CD1c-positive myeloid dendritic cell (primary cell): ENCODE measurements at regions not wholly inside any gene's neighbourhood (a gene's known extent, or its start where the extent isn't known, plus 50 kb on each side); places are given as distances from the start of the nearest gene placed in this dataset.
"Not testable (repeated sequence)": the region's sequence is repeated elsewhere in the genome, so short reads cannot be mapped to it uniquely, and the experiment has no call there.

Source experiments
- DNase-seq: peaks from one replicate; pipeline ENCODE4 v3.0.0-alpha.2; 2016; ENCODE audit errors: extremely low spot score

- no peak for DNase-seq
Observed at GRCh38 chr12:78338054-78338785, 507.5 kb downstream of the NAV3 start.

- DNase-seq = no peak
Observed at GRCh38 chr12:78340406-78340805, 509.7 kb downstream of the NAV3 start.

GRCh38 chr12:78343657-78344056 is 513.0 kb downstream of the NAV3 start:
- no peak for DNase-seq

DNA sequence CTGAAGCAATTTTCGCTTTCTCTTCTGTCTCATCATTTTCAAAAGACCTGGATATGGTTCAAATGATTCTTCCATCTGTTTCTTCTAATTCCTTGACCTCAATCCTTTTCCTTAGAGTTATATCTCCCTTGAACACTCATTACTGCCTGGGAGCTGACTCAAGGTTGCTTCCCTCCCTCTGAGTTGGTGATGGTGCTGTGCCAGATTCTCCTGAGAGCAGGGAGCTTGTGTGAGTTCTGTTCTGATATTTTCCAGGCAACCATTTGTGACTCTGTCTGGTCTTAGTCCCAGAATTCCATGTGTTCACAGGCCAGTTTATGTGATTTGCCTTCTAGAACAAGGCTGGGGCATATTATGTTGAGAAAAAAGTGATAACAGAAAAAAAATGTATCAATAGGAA is 505.1 kb upstream of the SYT1 start:
- no peak for DNase-seq

DNA sequence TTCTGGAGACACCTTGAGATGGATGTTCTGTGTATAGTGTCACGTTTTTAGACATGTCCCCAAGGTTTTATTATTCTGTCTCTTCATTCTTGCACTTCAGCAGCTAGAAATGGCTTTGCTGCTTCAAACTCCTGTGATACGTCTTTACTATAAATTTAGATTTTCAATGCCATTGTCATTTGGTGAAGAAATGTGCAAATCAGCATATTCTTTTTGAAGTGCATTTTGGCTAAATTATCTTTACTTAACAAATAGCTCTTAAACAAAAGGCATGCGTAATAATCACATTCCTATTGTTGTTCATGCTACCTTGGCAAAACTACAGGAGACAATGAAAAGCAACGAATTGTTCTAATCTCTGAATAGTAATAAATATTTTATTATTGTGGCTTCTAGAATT is 502.9 kb upstream of the SYT1 start:
- no peak for DNase-seq

DNA sequence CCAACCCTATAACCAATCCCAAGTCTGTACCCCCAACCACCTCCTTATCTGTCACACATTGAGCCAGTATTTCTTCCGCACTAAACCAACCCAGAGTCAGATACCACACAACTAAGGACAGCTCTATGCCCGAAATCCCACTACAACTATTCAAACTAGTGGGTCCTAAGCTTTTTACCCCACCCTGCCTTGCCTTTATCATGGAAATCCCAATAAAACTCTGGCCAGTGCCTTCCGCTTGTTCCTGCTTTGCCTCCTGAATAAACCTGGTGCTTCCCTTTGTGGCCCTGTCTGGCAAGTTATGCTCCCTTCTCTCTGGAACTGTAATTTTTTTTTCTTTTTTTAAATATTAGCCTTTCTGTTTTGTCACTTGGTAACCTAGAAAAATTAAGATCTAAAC is 493.3 kb upstream of the SYT1 start:
- no peak for DNase-seq

GRCh38 chr12:78375461-78375860 is 489.1 kb upstream of the SYT1 start:
- no peak for DNase-seq

DNA sequence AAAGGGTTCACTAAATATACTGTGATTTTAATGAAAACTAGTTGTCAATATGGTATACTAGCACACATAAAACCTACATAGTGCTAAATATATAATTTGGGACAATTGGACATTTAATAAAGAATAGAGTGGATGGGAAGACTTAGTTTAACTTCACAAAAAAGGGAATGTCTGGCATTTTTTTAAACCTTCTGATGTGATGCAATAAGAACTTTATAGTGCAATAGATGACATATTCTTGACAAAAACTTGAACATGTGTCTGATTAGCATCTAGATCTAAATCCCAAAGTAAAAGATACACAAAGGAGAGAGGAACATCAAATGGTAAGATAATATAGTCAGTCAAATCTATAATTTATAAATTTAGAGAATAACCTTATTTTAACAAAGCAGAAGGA is 488.3 kb upstream of the SYT1 start:
- no peak for DNase-seq

DNA sequence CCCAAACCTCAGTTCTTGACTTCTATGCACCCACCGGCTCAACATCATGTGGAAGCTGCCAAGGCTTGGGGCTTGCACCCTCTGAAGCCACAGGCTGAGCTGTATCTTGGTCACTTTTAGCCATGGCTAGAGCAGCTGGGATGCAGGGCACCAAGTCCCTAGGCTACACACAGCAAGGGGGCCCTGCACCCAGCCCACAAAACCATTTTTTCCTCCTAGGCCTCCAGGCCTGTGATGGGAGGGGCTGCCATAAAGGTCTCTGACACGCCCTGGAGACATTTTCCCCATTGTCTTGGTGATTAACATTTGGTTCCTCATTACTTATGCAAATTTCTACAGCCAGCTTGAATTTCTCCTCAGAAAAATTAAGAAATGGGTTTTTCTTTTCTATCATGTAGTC is 485.5 kb upstream of the SYT1 start:
- not testable (repeated sequence) for DNase-seq

- no peak for DNase-seq
Observed at GRCh38 chr12:78383414-78383813, 481.2 kb upstream of the SYT1 start.

GRCh38 chr12:78384541-78384940 is 480.0 kb upstream of the SYT1 start:
- no peak for DNase-seq

- DNase-seq = no peak
Observed at GRCh38 chr12:78385541-78385940, 479.0 kb upstream of the SYT1 start.

DNA sequence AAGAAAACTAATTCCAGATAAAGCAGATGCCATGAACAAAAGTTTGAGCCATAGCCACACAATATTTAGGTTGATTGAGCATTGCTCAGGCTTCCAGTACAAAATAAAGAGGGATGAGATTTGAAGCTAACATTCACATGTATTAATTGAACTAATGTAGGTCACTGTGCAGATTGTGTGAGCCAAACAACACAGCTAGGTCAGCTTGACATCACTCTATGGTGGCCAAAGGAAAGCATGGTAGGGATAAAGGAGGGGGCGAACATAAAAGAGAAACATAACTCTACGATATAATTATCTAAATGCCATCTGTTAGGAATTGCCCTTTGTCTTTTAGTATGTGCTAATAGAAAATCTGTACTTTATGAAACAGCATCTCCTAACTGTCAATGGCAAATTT is 477.7 kb upstream of the SYT1 start:
- DNase-seq = no peak

DNA sequence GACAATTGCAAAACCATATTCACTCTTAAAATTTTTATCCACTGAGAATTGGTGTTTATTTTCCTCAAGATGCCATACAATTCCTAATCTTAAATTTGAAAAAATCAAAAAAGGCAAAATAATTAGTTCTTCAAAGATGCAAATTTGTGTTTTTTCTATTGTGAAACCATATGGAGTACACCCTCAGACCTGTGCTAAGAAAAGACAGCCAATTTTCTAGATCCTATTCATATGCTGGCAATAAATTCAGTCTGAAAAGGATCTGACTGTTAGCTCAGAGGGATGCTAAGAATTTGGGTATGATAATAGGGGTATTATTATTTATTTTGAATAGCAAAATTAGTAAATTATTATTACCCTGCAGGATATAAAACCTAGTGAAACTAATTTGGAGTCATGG is 476.9 kb upstream of the SYT1 start:
- no peak for DNase-seq

DNA sequence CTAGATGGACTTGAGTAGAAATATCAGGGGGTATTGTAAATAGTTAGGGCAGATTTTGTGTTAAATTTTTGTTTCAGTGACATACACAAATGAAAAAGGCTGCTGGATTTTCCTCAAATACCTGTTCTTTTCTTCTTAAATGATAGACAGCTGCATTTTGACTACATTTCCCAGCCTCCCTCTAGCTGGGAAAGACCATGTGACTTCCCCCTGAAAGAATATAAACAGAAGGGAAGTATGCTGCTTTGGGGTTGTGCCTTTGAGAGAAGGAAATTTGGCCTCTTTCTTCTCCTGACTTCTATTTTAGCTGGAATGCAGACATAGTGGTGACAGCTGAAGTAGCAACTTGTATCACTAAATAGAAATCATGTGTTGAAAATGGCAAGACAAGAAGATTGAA is 476.1 kb upstream of the SYT1 start:
- no peak for DNase-seq

- DNase-seq = no peak
Observed at GRCh38 chr12:78390920-78391319, 473.7 kb upstream of the SYT1 start.

- DNase-seq = peak; percentile 8
Observed at GRCh38 chr12:78392918-78393317, 471.7 kb upstream of the SYT1 start.

GRCh38 chr12:78395961-78396360 is 468.6 kb upstream of the SYT1 start:
- DNase-seq = no peak

DNA sequence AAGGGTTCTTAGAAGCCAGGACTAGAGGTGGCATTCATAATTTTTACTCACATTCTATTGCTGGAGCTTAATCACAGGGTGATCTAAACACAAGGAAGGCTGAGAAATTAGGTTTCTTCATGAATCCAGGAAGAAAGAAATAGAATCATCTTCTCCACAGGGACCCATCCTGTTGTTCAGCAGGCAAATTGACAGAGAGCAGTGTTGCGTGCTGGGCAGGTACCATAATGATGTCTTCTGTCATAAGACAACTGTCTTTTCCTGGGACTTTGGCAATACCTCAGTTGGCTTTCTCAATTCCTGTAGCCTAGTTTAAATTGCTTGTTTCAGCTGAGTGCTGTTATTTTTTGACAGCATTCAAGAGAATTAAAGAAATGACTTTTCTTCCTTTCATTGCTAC is 468.0 kb upstream of the SYT1 start:
- DNase-seq = no peak

DNA sequence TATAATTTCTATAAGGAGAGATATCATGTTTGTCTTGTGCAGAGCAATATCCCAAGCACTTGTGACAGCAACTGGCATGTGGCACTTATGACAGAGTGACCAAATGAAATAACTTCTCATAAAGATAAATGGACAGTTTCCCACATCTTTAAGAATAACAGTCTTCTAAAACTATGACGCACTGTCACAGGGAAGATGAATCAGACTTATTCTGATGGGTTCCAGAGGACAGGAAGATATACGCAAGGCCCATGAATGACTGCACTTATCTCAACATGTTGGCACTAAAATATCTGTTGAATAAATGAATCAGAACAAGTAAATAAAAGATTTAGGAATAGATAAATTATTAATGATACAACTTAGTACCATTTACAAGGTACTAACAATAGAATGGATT is 465.8 kb upstream of the SYT1 start:
- DNase-seq = no peak

GRCh38 chr12:78402366-78403134 is 462.0 kb upstream of the SYT1 start:
- DNase-seq = no peak

GRCh38 chr12:78403136-78403535 is 461.4 kb upstream of the SYT1 start:
- DNase-seq = no peak

- DNase-seq = no peak
Observed at GRCh38 chr12:78403681-78404080, 460.9 kb upstream of the SYT1 start.

DNA sequence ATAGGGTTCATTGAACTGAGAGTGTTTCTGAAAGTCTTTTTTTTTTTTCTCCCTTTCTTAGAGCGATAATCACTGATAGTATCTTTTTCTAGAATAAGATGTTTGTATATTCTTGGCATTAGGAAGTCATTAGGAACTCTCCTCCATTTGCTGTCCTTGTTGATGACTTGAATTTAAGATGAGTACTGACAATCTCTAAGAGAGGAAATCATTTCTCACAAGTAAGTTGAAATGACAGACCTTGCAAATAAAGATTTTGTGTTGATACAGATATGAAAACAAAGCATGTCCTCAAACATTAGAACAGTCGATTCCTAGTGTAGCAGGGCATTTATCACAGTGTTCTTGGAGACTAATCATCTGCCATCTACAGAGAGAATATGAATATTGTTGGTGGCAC is 458.4 kb upstream of the SYT1 start:
- no peak for DNase-seq
